Adrenal gland (tissue), 9 donors: ENCODE measurements at regions not wholly inside any gene's neighbourhood (a gene's known extent, or its start where the extent isn't known, plus 50 kb on each side); places are given as distances from the start of the nearest gene placed in this dataset.
"Not testable (repeated sequence)": the region's sequence is repeated elsewhere in the genome, so short reads cannot be mapped to it uniquely, and the experiment has no call there.

ENCODE experiments used
- DNase-seq, 7 donors: peaks; one replicate each; pipeline ENCODE4 v3.0.0-alpha.2; 2019 to 2020
- H3K27ac ChIP-seq, 5 donors: fragments of 200-600 bp; sonication (generic) in 4 of 5; 1 replicate in 3 of 5; 2 replicates in 2 of 5; pipeline versions ENCODE4 v1.5.1 to v1.8.0; 2016 to 2020; ENCODE audit warnings: mild to moderate bottlenecking in 1 of 5
- H3K27me3 ChIP-seq: fragments of 200-600 bp; 2 replicates; pipeline ENCODE4 v1.8.0; 2021
- H3K36me3 ChIP-seq, 2 donors: fragments of 200-600 bp; replicated peaks in 1 of 2; 1 replicate in 1 of 2; 2 replicates in 1 of 2; pipeline versions ENCODE4 v1.5.1 to v1.8.0; 2018 to 2022
- H3K4me1 ChIP-seq, 2 donors: fragments of 200-600 bp; replicated peaks in 1 of 2; 1 replicate in 1 of 2; 2 replicates in 1 of 2; pipeline versions ENCODE4 v1.5.1 to v1.8.0; 2018 to 2021
- H3K4me3 ChIP-seq, 4 donors: fragments of 200-600 bp; sonication (generic) in 3 of 4; one replicate each; pipeline ENCODE4 v1.5.1; 2016 to 2018
- H3K9me3 ChIP-seq, 3 donors: fragments of 200-600 bp; sonication (generic) in 1 of 3; replicated peaks in 1 of 3; 1 replicate in 2 of 3; 2 replicates in 1 of 3; pipeline versions ENCODE4 v1.5.1 to v1.8.0; 2016 to 2021
- WGBS, 4 donors: extraction: QIAGEN DNeasy Blood & Tissue Kit in 2 of 4; methylation state at CpG; one replicate each; pipeline versions ENCODE4 v1.1.5 to v1.1.7; 2013 to 2017; 5-methylcytosine and 5-hydroxymethylcytosine counted together
- intact Hi-C, 2 donors: fragments of 100-400 bp; cut with DNase I; formaldehyde crosslinking; loops; one replicate each; pipeline versions ENCODE4 v1.14.1 to v1.15.0; 2022 to 2023
- donor health status: healthy with polysubstance abuse.
- donor health status: Bipolar disorder and iron deficiency.
- donor health status: DM: yes; HTN: yes; CAD: no.
- donor health status: DM: no; HTN: no; CAD: no.
- donor health status: DM: no; HTN: no; CAD: no.

- 79 to 85% (median 82%) methylated on average over 17 to 29 of the region's 29 CpGs for WGBS, 4 donors
- H3K4me3 ChIP-seq, H3K36me3 ChIP-seq, H3K27ac ChIP-seq, H3K4me1 ChIP-seq, H3K27me3 ChIP-seq, DNase-seq, H3K9me3 ChIP-seq, intact Hi-C loops: not testable (repeated sequence)
These were observed 58.7 kb upstream of the OR4C13 start for GRCh38 chr11:49893442-49893841.
